SH-SY5Y (cell line): ENCODE measurements at regions not wholly inside any gene's neighbourhood (a gene's known extent, or its start where the extent isn't known, plus 50 kb on each side); places are given as distances from the start of the nearest gene placed in this dataset.

ENCODE experiments used
- GATA2 ChIP-seq: IDR thresholded peaks from 2 replicates; pipeline ENCODE4 v1.6.1; 2011; ENCODE audit warnings: mild to moderate bottlenecking, low read depth, low read length
- GATA3 ChIP-seq: IDR thresholded peaks from 2 replicates; pipeline ENCODE4 v1.6.1; 2011; ENCODE audit warnings: low read depth, mild to moderate bottlenecking, low read length, moderate library complexity

DNA sequence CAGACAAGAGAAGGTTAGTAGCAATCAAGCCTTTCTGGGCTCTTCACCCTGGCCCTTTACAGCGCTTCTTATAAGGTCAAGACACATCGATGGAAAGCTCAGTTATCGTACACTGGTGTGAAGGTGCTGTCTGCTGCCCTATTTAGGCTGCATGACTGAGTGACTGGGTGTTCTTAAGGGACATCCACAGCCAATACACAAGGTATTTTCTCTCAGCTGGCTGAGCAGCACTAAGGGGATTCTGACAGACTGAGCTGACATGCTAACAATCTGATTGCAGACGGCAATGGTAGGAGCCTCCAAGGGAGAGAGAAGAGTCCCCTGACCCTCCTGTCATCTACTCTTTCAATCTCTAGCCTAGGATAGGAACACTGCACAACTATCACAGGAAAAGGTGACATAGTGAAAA lies 577.9 kb downstream of the ISL1 start:
- TF ChIP-seq GATA2 (no peak), GATA3 (no peak)
